ENCODE measurements at regions not wholly inside any gene's neighbourhood (a gene's known extent, or its start where the extent isn't known, plus 50 kb on each side); places are given as distances from the start of the nearest gene placed in this dataset.
"Not testable (repeated sequence)": the region's sequence is repeated elsewhere in the genome, so short reads cannot be mapped to it uniquely, and the experiment has no call there.

DNA sequence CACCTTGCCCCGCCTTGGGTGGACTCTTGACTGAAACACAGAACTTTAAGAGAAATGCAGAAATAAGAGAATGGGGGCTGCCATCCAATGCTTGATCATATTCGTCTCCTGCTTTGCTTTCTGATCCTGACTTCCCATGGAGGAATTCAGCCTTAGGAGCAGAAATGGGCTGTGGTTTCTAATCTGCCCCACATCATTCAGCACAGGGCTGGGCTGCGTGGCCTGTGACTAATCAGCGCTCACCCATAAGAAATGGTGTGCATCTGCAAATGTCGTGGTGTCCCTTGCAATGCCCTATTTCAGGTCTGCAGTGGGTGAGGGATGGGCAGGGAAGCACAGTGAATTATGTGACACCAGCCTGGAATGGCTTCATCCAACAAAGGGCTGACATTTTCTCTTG is 60.7 kb upstream of the URI1 start:
- DNase-seq (no peak), ATAC-seq (ENCODE audit: insufficient read depth, low FRiP score) (no peak)
- H3K9ac ChIP-seq (ENCODE audit: insufficient read depth in 1 of 2, low read length in 2 of 2): no peak overlapping the region
- 83 to 88% methylated on average over 5 of the region's 5 CpGs for WGBS, 2 donors
- no peak overlapping the region for H3K4me3 ChIP-seq
- H3K27me3 ChIP-seq (ENCODE audit: control insufficient read depth in 3 of 3, insufficient read depth in 3 of 3, low read length in 2 of 3): peaks cover 0 to 13% (median 3%) of the 10 kb centered on the region in 3 donors
- peaks cover 0 to 3% (median 0%) of the 10 kb centered on the region in 4 donors for H3K9me3 ChIP-seq (ENCODE audit: control insufficient read depth in 4 of 4, insufficient read depth in 3 of 4, low read length in 3 of 4)
- no peak overlapping the region for H3K27ac ChIP-seq (ENCODE audit: low read depth in 1 of 2, low read length in 1 of 2)
- TF ChIP-seq CTCF (IDR thresholded peaks at IDR 0.05; ENCODE audit: control extremely low read depth, extremely low read depth): no peak
- no peaks in the 10 kb centered on the region for H3K4me1 ChIP-seq (ENCODE audit: control insufficient read depth in 5 of 5, insufficient read depth in 5 of 5, low read length in 5 of 5)
- H3K36me3 ChIP-seq (ENCODE audit: control insufficient read depth in 4 of 4, insufficient read depth in 4 of 4, low read length in 4 of 4): no peaks in the 10 kb centered on the region

- no peaks in the 10 kb centered on the region for H3K36me3 ChIP-seq (ENCODE audit: control insufficient read depth in 4 of 4, insufficient read depth in 4 of 4, low read length in 4 of 4)
- WGBS, 2 donors: 69 to 76% methylated on average over 13 of the region's 13 CpGs
Measured at GRCh38 chr19:29882719-29883105, 59.3 kb upstream of the URI1 start.

DNA sequence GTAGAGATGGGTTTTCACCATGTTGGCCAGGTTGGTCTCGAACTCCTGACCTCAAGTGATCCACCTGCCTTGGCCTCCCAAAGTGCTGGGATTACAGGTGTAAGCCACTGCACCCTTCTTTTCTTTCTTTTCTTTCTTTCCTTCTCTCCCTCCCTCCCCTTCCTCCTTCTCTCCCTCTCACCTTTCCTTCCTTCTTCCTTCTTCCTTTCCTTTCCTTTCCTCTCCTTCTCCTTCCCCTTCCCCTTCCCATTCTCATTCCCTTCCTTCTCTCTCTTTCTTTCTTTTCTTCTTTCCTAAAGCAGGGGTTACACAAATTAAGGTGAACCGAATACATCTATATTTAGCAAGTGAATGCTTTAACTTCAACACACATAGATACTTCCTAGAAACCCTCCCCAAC is 58.0 kb upstream of the URI1 start:
- Histone ChIP-seq H3K36me3 (ENCODE audit: control insufficient read depth in 4 of 4, insufficient read depth in 4 of 4, low read length in 4 of 4) (no peaks in the 10 kb centered on the region), H3K4me1 (ENCODE audit: control insufficient read depth in 5 of 5, insufficient read depth in 5 of 5, low read length in 5 of 5) (peaks cover 0 to 4% (median 0%) of the 10 kb centered on the region in 5 donors), H3K9me3 (ENCODE audit: control insufficient read depth in 4 of 4, insufficient read depth in 3 of 4, low read length in 3 of 4) (peaks cover 0 to 3% (median 0%) of the 10 kb centered on the region in 4 donors), H3K27ac (ENCODE audit: low read depth in 1 of 2, low read length in 1 of 2) (no peak overlapping the region), H3K27me3 (ENCODE audit: control insufficient read depth in 3 of 3, insufficient read depth in 3 of 3, low read length in 2 of 3) (peaks cover 0 to 7% (median 3%) of the 10 kb centered on the region in 3 donors), H3K9ac (ENCODE audit: insufficient read depth in 1 of 2, low read length in 2 of 2) (no peak overlapping the region), H3K4me3 (no peak overlapping the region)
- DNase-seq: no peak
- 85 to 89% methylated on average over 2 of the region's 2 CpGs for WGBS, 2 donors
- TF ChIP-seq CTCF (IDR thresholded peaks at IDR 0.05; ENCODE audit: control extremely low read depth, extremely low read depth): no peak
- no peak for ATAC-seq (ENCODE audit: insufficient read depth, low FRiP score)

More at GRCh38 chr19:29882719-29883105, 59.3 kb upstream of the URI1 start:
- no peak overlapping the region for H3K27ac ChIP-seq (ENCODE audit: low read depth in 1 of 2, low read length in 1 of 2)
- peaks cover 0 to 11% (median 3%) of the 10 kb centered on the region in 3 donors for H3K27me3 ChIP-seq (ENCODE audit: control insufficient read depth in 3 of 3, insufficient read depth in 3 of 3, low read length in 2 of 3)
- H3K4me3 ChIP-seq: no peak overlapping the region
- ATAC-seq (ENCODE audit: insufficient read depth, low FRiP score) (no peak), DNase-seq (no peak)
- no peak overlapping the region for H3K9ac ChIP-seq (ENCODE audit: insufficient read depth in 1 of 2, low read length in 2 of 2)
- H3K9me3 ChIP-seq (ENCODE audit: control insufficient read depth in 4 of 4, insufficient read depth in 3 of 4, low read length in 3 of 4): peaks cover 0 to 3% (median 0%) of the 10 kb centered on the region in 4 donors
- TF ChIP-seq CTCF (IDR thresholded peaks at IDR 0.05; ENCODE audit: control extremely low read depth, extremely low read depth): no peak
- H3K4me1 ChIP-seq (ENCODE audit: control insufficient read depth in 5 of 5, insufficient read depth in 5 of 5, low read length in 5 of 5): peaks cover 0 to 4% (median 0%) of the 10 kb centered on the region in 5 donors

DNA sequence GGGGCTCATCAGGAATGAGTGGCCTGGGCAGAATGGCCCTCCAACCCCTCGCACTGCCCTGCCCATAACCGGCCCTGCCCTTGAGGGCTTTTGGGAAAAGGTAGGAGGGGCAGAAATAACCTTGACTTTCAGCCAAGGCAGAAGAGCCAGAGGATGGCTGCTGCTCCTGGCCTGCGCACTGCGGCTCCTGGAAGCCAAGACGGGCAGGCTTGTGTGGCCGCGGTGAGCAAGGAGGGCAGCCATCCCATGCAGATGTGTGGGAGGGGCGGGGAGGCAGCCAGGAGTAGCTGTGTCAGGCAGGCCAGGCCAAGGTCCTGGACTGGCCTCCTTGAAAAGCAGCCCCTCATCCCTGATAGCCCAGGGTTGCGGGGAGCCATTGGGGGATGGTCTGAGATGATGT is 57.6 kb upstream of the URI1 start:
- 82 to 93% methylated on average over 9 of the region's 9 CpGs for WGBS, 2 donors
- H3K9me3 ChIP-seq (ENCODE audit: control insufficient read depth in 4 of 4, insufficient read depth in 3 of 4, low read length in 3 of 4): peaks cover 0 to 3% (median 0%) of the 10 kb centered on the region in 4 donors
- H3K9ac ChIP-seq (ENCODE audit: insufficient read depth in 1 of 2, low read length in 2 of 2): no peak overlapping the region
- no peak for DNase-seq
- H3K36me3 ChIP-seq (ENCODE audit: control insufficient read depth in 4 of 4, insufficient read depth in 4 of 4, low read length in 4 of 4): no peaks in the 10 kb centered on the region
- no peak for TF ChIP-seq CTCF (IDR thresholded peaks at IDR 0.05; ENCODE audit: control extremely low read depth, extremely low read depth)
- H3K27me3 ChIP-seq (ENCODE audit: control insufficient read depth in 3 of 3, insufficient read depth in 3 of 3, low read length in 2 of 3): peaks cover 0 to 5% (median 2%) of the 10 kb centered on the region in 3 donors
- no peak overlapping the region for H3K27ac ChIP-seq (ENCODE audit: low read depth in 1 of 2, low read length in 1 of 2)
- ATAC-seq (ENCODE audit: insufficient read depth, low FRiP score): no peak
- no peak overlapping the region for H3K4me3 ChIP-seq
- peaks cover 0 to 4% (median 0%) of the 10 kb centered on the region in 5 donors for H3K4me1 ChIP-seq (ENCODE audit: control insufficient read depth in 5 of 5, insufficient read depth in 5 of 5, low read length in 5 of 5)

DNA sequence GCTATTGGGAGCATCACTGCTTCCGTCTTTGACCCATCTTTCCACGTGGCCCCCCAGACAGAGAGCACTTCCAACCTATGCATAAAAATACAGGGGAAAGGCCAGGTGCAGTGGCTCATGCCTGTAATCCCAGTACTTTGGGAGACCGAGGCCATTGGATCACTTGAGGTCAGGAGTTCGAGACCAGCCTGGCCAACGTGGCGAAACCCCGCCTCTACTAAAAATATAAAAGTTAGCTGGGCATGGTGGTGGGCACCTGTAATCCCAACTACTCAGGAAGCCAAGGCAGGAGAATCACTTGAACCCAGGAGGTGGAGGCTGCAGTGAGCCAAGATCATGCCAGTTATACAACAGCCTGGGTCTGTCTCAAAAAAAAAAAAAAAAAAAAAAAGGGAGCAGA is 55.9 kb upstream of the URI1 start:
- not testable (repeated sequence) for DNase-seq; H3K9me3 ChIP-seq (ENCODE audit: control insufficient read depth in 4 of 4, insufficient read depth in 3 of 4, low read length in 3 of 4); ATAC-seq (ENCODE audit: insufficient read depth, low FRiP score); H3K4me1 ChIP-seq (ENCODE audit: control insufficient read depth in 5 of 5, insufficient read depth in 5 of 5, low read length in 5 of 5); H3K4me3 ChIP-seq; H3K27me3 ChIP-seq (ENCODE audit: control insufficient read depth in 3 of 3, insufficient read depth in 3 of 3, low read length in 2 of 3); H3K9ac ChIP-seq (ENCODE audit: insufficient read depth in 1 of 2, low read length in 2 of 2); H3K36me3 ChIP-seq (ENCODE audit: control insufficient read depth in 4 of 4, insufficient read depth in 4 of 4, low read length in 4 of 4); H3K27ac ChIP-seq (ENCODE audit: low read depth in 1 of 2, low read length in 1 of 2)
- WGBS, 2 donors: 88 to 89% methylated on average over 7 of the region's 7 CpGs

All from lung (tissue), 11 donors.